ENCODE measurements at regions not wholly inside any gene's neighbourhood (a gene's known extent, or its start where the extent isn't known, plus 50 kb on each side); places are given as distances from the start of the nearest gene placed in this dataset.

- DNase-seq = no peak
Measured at GRCh38 chr5:159832073-159832472, 84.2 kb upstream of the ADRA1B start.

GRCh38 chr5:159833088-159833487 lies 83.2 kb upstream of the ADRA1B start:
- DNase-seq = no peak

GRCh38 chr5:159833846-159834245 lies 82.4 kb upstream of the ADRA1B start:
- DNase-seq = no peak

- DNase-seq = no peak
Measured at GRCh38 chr5:159835548-159835947, 80.7 kb upstream of the ADRA1B start.

- DNase-seq = no peak
Measured at GRCh38 chr5:159836691-159837090, 79.6 kb upstream of the ADRA1B start.

- no peak for DNase-seq
Measured at GRCh38 chr5:159837860-159838259, 78.4 kb upstream of the ADRA1B start.

GRCh38 chr5:159838551-159839222 lies 77.6 kb upstream of the ADRA1B start:
- no peak for DNase-seq

GRCh38 chr5:159844267-159845121 lies 71.8 kb upstream of the ADRA1B start:
- DNase-seq = no peak

GRCh38 chr5:159849437-159850083 lies 66.7 kb upstream of the ADRA1B start:
- no peak for DNase-seq

- no peak for DNase-seq
Measured at GRCh38 chr5:159850160-159850559, 66.1 kb upstream of the ADRA1B start.

- no peak for DNase-seq
Measured at GRCh38 chr5:159851053-159851452, 65.2 kb upstream of the ADRA1B start.

- no peak for DNase-seq
Measured at GRCh38 chr5:159854916-159855315, 61.4 kb upstream of the ADRA1B start.

- DNase-seq = no peak
Measured at GRCh38 chr5:159855476-159856191, 60.6 kb upstream of the ADRA1B start.

- DNase-seq = no peak
Measured at GRCh38 chr5:159858871-159859270, 57.4 kb upstream of the ADRA1B start.

- DNase-seq = no peak
Measured at GRCh38 chr5:159861086-159861485, 55.2 kb upstream of the ADRA1B start.

- DNase-seq = no peak
Measured at GRCh38 chr5:159864885-159865691, 51.2 kb upstream of the ADRA1B start.

- DNase-seq = no peak
Measured at GRCh38 chr5:159866093-159866492, 50.2 kb upstream of the ADRA1B start.
